NB4 (cell line): ENCODE measurements at regions not wholly inside any gene's neighbourhood (a gene's known extent, or its start where the extent isn't known, plus 50 kb on each side); places are given as distances from the start of the nearest gene placed in this dataset.
"Not testable (repeated sequence)": the region's sequence is repeated elsewhere in the genome, so short reads cannot be mapped to it uniquely, and the experiment has no call there.

Experiments used
- DNase-seq: peaks from one replicate; pipeline ENCODE4 v3.0.0; 2010; ENCODE audit warnings: low read depth
- H3K4me3 ChIP-seq: one replicate; pipeline ENCODE4 v1.5.1; 2011; ENCODE audit warnings: mild to moderate bottlenecking, low read depth, low read length, moderate library complexity
- MYC ChIP-seq: IDR thresholded peaks from 2 replicates; pipeline ENCODE4 v1.6.1; 2011; ENCODE audit warnings: low read depth, low read length
- POLR2A ChIP-seq: IDR thresholded peaks from 2 replicates; pipeline ENCODE4 v1.6.1; 2011; ENCODE audit warnings: mild to moderate bottlenecking; ENCODE audit not compliant: insufficient read length; ENCODE audit errors: extremely low read depth
- TF ChIP-seq, protein P1 (sequence below): IDR thresholded peaks from one replicate; pipeline ENCODE4 v1.5.1; 2012; ENCODE audit warnings: low read depth, low read length
- TF ChIP-seq, protein P2 (sequence below): IDR thresholded peaks from 2 replicates; pipeline ENCODE4 v1.6.1; 2011; ENCODE audit warnings: low read depth, low read length

DNA sequence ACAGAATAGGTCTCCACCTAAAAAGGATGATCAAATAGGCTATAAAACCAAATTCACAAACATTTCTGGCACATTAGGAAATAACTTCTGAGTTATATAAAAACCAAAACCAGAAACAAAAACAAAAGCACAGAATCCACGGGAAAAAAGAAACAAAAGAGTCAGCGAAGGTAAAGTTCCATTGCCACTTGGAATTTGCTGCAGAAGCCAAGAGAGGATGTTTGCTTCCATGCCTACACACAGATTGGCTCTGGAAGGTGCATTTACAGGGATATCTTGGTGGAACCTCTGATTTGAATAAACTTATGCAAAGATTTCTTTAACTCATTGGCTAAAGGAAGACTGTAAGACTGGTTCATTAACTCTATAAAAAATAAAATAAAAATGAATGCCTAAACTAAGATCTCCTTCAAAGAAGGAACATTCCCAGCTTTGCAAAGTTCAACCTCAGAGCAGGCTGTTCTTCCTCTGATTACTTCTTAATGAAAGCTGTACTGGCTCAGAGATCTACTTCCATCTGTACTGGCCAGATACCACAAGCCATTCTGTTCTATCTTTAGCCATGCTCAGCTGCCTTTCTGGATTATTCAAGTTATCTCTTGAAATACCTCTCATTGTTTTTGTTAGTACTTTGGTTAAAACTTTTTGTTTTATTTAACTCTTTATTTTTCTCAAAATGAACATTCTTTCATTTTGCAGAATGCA is 537.5 kb upstream of the CCDC54 start:
- TF ChIP-seq, protein P1, sequence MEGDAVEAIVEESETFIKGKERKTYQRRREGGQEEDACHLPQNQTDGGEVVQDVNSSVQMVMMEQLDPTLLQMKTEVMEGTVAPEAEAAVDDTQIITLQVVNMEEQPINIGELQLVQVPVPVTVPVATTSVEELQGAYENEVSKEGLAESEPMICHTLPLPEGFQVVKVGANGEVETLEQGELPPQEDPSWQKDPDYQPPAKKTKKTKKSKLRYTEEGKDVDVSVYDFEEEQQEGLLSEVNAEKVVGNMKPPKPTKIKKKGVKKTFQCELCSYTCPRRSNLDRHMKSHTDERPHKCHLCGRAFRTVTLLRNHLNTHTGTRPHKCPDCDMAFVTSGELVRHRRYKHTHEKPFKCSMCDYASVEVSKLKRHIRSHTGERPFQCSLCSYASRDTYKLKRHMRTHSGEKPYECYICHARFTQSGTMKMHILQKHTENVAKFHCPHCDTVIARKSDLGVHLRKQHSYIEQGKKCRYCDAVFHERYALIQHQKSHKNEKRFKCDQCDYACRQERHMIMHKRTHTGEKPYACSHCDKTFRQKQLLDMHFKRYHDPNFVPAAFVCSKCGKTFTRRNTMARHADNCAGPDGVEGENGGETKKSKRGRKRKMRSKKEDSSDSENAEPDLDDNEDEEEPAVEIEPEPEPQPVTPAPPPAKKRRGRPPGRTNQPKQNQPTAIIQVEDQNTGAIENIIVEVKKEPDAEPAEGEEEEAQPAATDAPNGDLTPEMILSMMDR: no peak
- no peak for TF ChIP-seq MYC
- TF ChIP-seq POLR2A: no peak
- TF ChIP-seq, protein P2, sequence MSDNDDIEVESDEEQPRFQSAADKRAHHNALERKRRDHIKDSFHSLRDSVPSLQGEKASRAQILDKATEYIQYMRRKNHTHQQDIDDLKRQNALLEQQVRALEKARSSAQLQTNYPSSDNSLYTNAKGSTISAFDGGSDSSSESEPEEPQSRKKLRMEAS: no peak
- no peak overlapping the region for H3K4me3 ChIP-seq
- DNase-seq: no peak

DNA sequence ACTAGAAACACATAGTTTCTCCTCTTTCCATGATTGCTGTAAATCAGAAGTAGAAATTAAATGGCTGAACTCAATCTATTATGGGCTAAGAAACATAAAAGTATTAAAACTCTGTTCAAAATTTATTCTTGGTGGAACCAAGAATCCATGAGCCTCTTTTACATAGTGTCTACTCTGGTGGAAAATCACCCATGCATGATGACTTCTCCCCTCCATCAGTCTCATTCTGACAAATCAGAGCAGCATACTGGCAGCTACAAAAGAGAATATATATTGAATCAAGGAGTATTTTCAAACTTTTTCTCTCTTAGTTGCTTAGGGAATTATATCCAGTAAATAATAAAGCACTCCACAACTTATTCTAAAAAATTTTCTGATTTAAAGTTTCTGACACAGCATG is 536.9 kb upstream of the CCDC54 start:
- DNase-seq: no peak
- TF ChIP-seq, protein P1: no peak
- TF ChIP-seq, protein P2: no peak
- no peak for TF ChIP-seq MYC
- TF ChIP-seq POLR2A: no peak
- no peak overlapping the region for H3K4me3 ChIP-seq

DNA sequence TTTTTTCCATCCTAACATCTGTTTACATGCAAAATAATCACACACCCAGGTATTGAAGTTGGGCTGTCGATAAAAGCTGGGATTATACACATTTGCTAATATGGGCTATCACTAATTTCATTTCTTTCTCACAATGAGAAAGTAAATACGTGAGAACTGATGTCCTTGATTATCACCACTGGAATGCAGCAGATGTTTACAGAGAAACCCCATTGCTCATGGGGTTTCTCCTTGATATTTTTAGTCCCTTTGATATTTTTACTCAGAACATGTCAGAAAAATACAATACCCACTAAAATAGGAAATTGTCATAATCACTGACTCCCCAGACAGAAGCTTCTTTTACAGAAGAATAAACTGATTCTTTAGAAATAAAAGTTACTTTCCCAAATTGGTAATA is 535.1 kb upstream of the CCDC54 start:
- H3K4me3 ChIP-seq: no peak overlapping the region
- TF ChIP-seq, protein P1: no peak
- no peak for DNase-seq

DNA sequence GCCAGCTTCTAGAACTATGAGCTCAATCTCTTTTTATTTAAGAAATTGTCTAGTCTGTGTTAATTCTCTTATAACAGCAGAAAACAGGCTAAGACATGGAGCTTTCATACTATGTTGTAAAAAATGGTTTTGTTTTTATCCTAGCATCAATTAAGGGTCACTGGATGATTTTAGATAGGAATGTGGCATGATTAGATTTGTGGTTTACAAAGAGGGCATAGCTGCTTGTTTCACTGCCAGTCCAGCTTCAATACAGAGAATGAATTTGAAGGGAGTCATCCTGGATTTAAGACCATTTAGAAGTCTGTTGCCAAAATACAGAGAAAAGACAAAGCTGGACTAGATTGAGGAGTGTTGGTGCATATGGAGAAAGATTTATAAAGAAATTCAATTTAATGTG is 532.6 kb upstream of the CCDC54 start:
- TF ChIP-seq MYC: no peak
- TF ChIP-seq, protein P2: no peak
- TF ChIP-seq, protein P1: no peak
- TF ChIP-seq POLR2A: no peak

DNA sequence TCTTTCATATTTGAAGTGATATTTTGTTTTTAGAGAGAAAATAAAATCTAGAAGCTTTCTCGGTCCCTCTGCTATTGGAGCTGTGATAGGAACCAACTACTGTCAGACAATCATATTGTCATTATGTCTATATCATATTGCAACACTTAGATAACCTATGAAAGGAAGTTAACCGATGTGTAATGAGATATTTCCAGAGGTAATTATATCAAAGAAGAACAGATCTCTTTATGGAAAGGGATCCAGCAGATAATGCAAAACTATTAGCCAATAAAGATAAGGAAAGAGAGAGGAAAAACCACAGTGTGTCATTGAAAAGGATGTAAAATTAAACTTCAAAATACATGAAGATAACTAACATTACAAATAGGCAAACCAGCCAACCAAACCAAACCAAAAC is 529.1 kb upstream of the CCDC54 start:
- no peak overlapping the region for H3K4me3 ChIP-seq
- TF ChIP-seq, protein P1: no peak
- no peak for TF ChIP-seq POLR2A
- TF ChIP-seq MYC: no peak
- TF ChIP-seq, protein P2: no peak
- DNase-seq: no peak

More for the DNA sequence above, 532.6 kb upstream of the CCDC54 start:
- no peak overlapping the region for H3K4me3 ChIP-seq
- DNase-seq: no peak

DNA sequence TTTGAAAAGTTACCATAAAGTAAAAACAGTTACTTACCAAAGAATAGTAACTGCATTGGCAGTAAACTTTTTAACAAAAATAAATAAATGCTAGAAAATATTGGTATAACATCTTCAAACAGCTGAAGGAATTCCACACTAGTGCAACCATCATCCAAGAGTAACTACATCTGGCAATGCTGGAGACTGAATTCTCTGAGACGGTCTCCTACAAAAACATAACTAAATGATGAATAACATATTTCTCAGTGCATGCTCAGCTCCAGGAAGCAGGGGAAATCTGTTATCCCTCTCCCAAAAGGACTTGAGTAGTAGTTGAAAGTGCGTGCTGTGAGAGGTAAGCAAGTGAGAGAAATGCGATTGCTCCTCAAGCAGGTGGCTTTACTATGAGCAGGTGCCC is 526.8 kb upstream of the CCDC54 start:
- TF ChIP-seq, protein P2: no peak
- TF ChIP-seq POLR2A: no peak
- DNase-seq: no peak

DNA sequence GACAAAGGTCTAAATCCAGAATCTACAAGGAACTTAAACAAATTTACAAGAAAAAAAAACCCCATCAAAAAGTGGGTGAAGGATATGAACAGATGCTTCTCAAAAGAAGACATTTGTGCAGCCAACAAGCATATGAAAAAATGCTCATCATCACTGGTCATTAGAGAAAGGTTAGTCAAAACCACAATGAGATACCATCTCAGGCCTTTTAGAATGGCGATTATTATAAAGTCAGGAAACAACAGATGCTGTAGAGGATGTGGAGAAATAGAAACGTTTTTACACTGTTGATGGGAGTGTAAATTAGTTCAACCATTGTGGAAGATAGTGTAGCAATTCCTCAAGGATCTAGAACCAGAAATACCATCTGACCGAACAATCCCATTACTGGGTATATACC is 518.9 kb upstream of the CCDC54 start:
- not testable (repeated sequence) for DNase-seq, H3K4me3 ChIP-seq

More for the DNA sequence above, 526.8 kb upstream of the CCDC54 start:
- no peak overlapping the region for H3K4me3 ChIP-seq
